ENCODE measurements at regions not wholly inside any gene's neighbourhood (a gene's known extent, or its start where the extent isn't known, plus 50 kb on each side); places are given as distances from the start of the nearest gene placed in this dataset.
"Not testable (repeated sequence)": the region's sequence is repeated elsewhere in the genome, so short reads cannot be mapped to it uniquely, and the experiment has no call there.

- Histone ChIP-seq H3K9me2 (replicated peaks; ENCODE audit: control insufficient read depth, low read length) (no peaks in the 10 kb centered on the region), H3K4me2 (ENCODE audit: low read length) (no peak overlapping the region), H3K27me3 (ENCODE audit: control insufficient read depth, low read length) (peaks cover 14% of the 10 kb centered on the region), H3K79me2 (ENCODE audit: control insufficient read depth, low read length) (no peaks in the 10 kb centered on the region), H3K4me1 (ENCODE audit: control insufficient read depth, low read length) (no peaks in the 10 kb centered on the region), H3K9me3 (ENCODE audit: control insufficient read depth, insufficient read depth, low read length) (no peaks in the 10 kb centered on the region), H3F3A (ENCODE audit: control insufficient read depth, insufficient read depth) (no peaks in the 10 kb centered on the region), H3K36me3 (ENCODE audit: control insufficient read depth, low read length) (no peaks in the 10 kb centered on the region), H3K27ac (ENCODE audit: low read depth, low read length) (no peak overlapping the region), H3K4me3 (ENCODE audit: low read length) (no peak overlapping the region), H4K20me1 (ENCODE audit: control insufficient read depth, insufficient read depth, low read depth, low read length) (no peaks in the 10 kb centered on the region)
- TF ChIP-seq CTCF (IDR thresholded peaks at IDR 0.05; ENCODE audit: low read depth, low read length, poor library complexity, severe bottlenecking) (no peak), EZH2phosphoT487 (IDR thresholded peaks at IDR 0.05; ENCODE audit: borderline replicate concordance, low read length) (no peak)
Measured at GRCh38 chr18:47696870-47697269, 233.6 kb downstream of the SMAD2 start.

- Histone ChIP-seq H3K9me3 (ENCODE audit: control insufficient read depth, insufficient read depth, low read length) (no peaks in the 10 kb centered on the region), H3K4me3 (ENCODE audit: low read length) (no peak overlapping the region), H4K20me1 (ENCODE audit: control insufficient read depth, insufficient read depth, low read depth, low read length) (no peaks in the 10 kb centered on the region), H3K9me2 (replicated peaks; ENCODE audit: control insufficient read depth, low read length) (no peaks in the 10 kb centered on the region), H3K4me1 (ENCODE audit: control insufficient read depth, low read length) (no peaks in the 10 kb centered on the region), H3K4me2 (ENCODE audit: low read length) (no peak overlapping the region), H3K27me3 (ENCODE audit: control insufficient read depth, low read length) (peaks cover 14% of the 10 kb centered on the region), H3K36me3 (ENCODE audit: control insufficient read depth, low read length) (no peaks in the 10 kb centered on the region), H3K27ac (ENCODE audit: low read depth, low read length) (no peak overlapping the region), H3F3A (ENCODE audit: control insufficient read depth, insufficient read depth) (no peaks in the 10 kb centered on the region), H3K79me2 (ENCODE audit: control insufficient read depth, low read length) (no peaks in the 10 kb centered on the region)
- TF ChIP-seq CTCF (IDR thresholded peaks at IDR 0.05; ENCODE audit: low read depth, low read length, poor library complexity, severe bottlenecking), result no peak
- TF ChIP-seq EZH2phosphoT487 (IDR thresholded peaks at IDR 0.05; ENCODE audit: borderline replicate concordance, low read length), result no peak
Measured at GRCh38 chr18:47691611-47692010, 238.8 kb downstream of the SMAD2 start.

- not testable (repeated sequence) for H3K9me3 ChIP-seq (ENCODE audit: control insufficient read depth, insufficient read depth, low read length); H4K20me1 ChIP-seq (ENCODE audit: control insufficient read depth, insufficient read depth, low read depth, low read length); H3F3A ChIP-seq (ENCODE audit: control insufficient read depth, insufficient read depth); H3K27ac ChIP-seq (ENCODE audit: low read depth, low read length); H3K4me3 ChIP-seq (ENCODE audit: low read length); H3K4me2 ChIP-seq (ENCODE audit: low read length); H3K4me1 ChIP-seq (ENCODE audit: control insufficient read depth, low read length); H3K9me2 ChIP-seq (replicated peaks; ENCODE audit: control insufficient read depth, low read length); H3K79me2 ChIP-seq (ENCODE audit: control insufficient read depth, low read length); H3K36me3 ChIP-seq (ENCODE audit: control insufficient read depth, low read length)
- H3K27me3 ChIP-seq (ENCODE audit: control insufficient read depth, low read length), result peaks cover 14% of the 10 kb centered on the region
Measured at GRCh38 chr18:47690778-47691177, 239.7 kb downstream of the SMAD2 start.

- no peaks in the 10 kb centered on the region for H3K9me2 ChIP-seq (replicated peaks; ENCODE audit: control insufficient read depth, low read length)
- H3K9me3 ChIP-seq (ENCODE audit: control insufficient read depth, insufficient read depth, low read length), result no peaks in the 10 kb centered on the region
- no peaks in the 10 kb centered on the region for H3K36me3 ChIP-seq (ENCODE audit: control insufficient read depth, low read length)
- H3K27ac ChIP-seq (ENCODE audit: low read depth, low read length), result no peak overlapping the region
- no peak overlapping the region for H3K4me2 ChIP-seq (ENCODE audit: low read length)
- no peaks in the 10 kb centered on the region for H3F3A ChIP-seq (ENCODE audit: control insufficient read depth, insufficient read depth)
- H3K4me1 ChIP-seq (ENCODE audit: control insufficient read depth, low read length), result no peaks in the 10 kb centered on the region
- H4K20me1 ChIP-seq (ENCODE audit: control insufficient read depth, insufficient read depth, low read depth, low read length), result no peaks in the 10 kb centered on the region
- peaks cover 13% of the 10 kb centered on the region for H3K27me3 ChIP-seq (ENCODE audit: control insufficient read depth, low read length)
- H3K79me2 ChIP-seq (ENCODE audit: control insufficient read depth, low read length), result no peaks in the 10 kb centered on the region
- TF ChIP-seq CTCF (IDR thresholded peaks at IDR 0.05; ENCODE audit: low read depth, low read length, poor library complexity, severe bottlenecking), result no peak
- no peak for TF ChIP-seq EZH2phosphoT487 (IDR thresholded peaks at IDR 0.05; ENCODE audit: borderline replicate concordance, low read length)
- H3K4me3 ChIP-seq (ENCODE audit: low read length), result no peak overlapping the region
Measured at GRCh38 chr18:47689371-47689770, 241.1 kb downstream of the SMAD2 start.

Measured in DOHH2 (cell line).